HG03439 (cell line): ENCODE measurements at regions not wholly inside any gene's neighbourhood (a gene's known extent, or its start where the extent isn't known, plus 50 kb on each side); places are given as distances from the start of the nearest gene placed in this dataset.
"Not testable (repeated sequence)": the region's sequence is repeated elsewhere in the genome, so short reads cannot be mapped to it uniquely, and the experiment has no call there.

ENCODE experiments used
- ATAC-seq: cut with Tn5 transposase; IDR thresholded peaks from one replicate; pipeline ENCODE4 v1.9.1; 2021; ENCODE audit warnings: mild to moderate bottlenecking, moderate library complexity; ENCODE audit not compliant: unreplicated experiment

- ATAC-seq = no peak
These were observed 970.2 kb downstream of the PLOD2 start for GRCh38 chr3:145190761-145191160.

DNA sequence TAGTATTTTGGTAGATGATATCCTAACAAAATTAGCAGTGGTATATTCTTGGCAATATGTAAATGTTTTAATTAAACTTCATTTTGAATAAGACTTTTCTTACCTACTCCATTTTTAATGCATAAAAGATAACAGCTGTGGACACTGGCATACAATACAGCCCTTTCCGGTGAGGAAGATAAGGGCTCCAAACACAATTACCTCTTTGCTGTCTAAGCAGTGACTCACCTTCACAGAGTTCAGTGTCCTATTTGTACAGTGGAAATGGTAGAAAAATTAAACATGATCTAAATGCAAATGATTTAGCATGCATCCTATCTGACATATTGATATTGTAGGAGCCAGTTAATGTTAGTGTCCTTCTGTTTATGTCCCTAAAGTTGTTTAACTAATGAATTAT, 969.4 kb downstream of the PLOD2 start:
- no peak for ATAC-seq

DNA sequence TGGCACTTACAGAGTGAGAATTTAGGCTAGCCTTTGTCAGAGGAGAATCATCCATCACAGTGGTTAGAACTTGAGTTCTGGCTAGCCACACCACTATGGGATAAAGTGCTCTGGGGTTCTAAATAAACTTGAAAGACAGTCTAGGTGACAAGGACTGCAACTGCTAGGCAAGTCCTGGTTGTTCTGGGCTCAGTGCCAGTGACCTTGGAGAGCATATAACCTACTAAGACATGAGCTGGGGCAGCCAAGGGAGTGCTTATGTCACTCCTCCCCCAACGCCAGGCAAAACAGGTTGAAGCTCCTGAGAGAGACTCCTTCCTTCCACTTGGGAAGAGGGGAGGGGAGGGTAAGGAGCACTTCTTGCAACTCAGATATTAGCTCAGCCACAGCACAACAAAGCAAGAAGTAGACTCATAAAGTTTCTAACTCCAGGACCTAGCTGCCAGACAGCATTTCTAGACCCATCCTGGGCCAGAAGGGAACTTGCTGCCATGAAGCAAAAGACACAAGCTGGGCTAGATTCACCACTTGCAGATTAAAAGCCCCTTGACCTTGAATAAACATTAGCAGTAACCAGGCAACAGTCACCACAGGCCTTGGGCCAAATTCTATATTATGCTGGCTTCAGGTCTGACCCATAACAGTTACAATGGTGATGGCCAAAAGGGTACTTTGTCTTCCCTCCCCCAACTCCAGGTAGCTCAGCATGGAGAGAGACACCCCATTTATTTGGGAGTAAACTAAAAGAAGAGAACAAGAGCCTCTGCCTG, 963.7 kb downstream of the PLOD2 start:
- ATAC-seq = no peak

GRCh38 chr3:145197821-145198220, 963.2 kb downstream of the PLOD2 start:
- no peak for ATAC-seq

GRCh38 chr3:145209561-145209960, 951.4 kb downstream of the PLOD2 start:
- no peak for ATAC-seq

DNA sequence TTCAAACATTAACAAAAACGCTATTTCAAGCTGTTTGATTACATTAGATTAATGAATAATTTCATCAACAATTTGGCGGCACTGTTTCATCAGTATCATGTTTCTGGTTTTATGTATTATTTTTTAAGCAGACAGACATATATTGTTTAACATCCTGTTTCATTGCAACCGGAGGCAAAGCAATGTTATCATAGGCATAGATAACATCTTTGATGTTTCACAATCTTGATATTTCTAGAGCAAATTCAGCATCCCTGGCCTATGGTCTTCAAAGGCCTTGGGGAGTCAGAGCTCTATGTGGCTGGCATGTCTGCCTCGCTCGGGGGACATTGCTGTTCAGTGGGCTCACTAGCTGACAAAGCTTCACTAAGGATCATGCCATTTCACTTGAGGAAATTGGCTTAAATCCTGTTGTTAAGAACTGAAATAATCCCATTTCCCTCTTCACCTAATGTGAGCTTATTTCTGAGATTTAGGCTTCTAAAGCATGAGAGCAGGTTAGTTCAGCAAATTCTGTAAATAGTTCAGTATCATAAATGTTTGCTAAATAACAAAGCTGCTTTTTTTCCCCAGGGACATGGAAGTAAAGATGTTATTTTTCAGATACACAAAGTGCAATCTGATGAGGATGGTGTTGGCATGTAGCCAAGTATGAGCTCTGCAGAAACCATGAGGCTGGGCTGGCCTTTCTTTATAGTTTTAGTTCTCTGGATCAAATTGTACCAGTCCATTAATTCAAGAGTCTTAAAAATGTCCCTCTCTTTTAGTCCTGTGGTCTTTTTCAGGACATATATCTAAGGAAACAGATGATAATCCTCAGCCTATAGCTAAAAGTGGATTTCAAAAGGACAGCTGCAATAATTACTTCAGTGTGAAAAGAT, 941.4 kb downstream of the PLOD2 start:
- ATAC-seq = no peak

DNA sequence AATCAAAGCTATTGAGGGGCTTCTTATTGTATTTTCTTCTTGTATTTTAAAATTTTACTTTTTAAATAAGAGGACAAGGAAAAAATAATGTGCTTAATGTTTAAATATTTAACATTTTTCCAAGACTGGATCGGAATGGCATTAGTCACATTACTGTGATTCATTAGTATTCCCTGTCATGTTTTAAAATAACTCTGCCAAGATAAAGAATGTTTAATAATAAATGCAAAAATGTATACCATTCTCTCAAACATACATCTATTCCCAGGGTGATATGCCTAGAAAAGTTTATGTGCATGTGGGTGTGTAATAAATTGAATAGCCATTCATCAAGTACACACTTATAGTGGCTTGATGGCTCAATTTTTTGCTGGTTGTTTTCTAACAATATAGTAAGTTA, 936.1 kb downstream of the PLOD2 start:
- ATAC-seq = no peak

GRCh38 chr3:145243875-145244274, 917.1 kb downstream of the PLOD2 start:
- no peak for ATAC-seq

DNA sequence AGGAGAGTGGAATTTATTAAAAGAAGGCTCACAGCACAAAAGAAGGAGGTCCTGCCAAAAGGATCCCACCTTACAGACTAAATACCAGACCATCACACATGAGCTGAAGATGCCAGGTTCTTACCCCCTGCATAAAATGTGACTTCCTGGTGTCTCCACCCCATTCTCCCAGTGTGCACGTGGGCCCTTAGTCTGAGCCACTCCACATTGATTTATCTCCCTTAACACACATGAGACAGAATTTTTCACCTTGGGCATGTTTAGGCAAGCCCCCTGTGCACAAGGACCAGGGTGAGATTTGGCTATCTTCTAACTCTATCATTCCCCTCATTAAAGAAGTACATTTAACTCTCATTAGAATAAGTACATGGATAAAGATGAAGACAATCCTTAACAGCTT, 916.7 kb downstream of the PLOD2 start:
- no peak for ATAC-seq

DNA sequence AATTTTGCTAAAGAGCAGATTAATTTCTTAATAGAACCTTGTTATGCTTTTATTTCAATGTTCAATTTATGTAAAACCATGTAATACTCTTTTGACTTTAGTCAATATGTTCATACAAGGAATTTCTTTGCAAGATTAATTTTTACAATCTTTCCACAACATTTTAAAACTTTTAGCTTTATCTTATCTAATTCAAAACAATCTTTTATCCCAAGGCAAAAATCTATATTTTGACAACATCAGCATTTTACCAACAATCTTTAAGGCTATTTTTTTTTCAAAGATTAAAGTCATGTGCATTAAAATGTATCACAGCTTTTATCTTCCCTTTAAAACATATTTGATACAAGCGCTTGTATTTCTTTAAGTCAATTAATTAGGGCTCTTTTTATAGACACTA, 914.7 kb downstream of the PLOD2 start:
- no peak for ATAC-seq

DNA sequence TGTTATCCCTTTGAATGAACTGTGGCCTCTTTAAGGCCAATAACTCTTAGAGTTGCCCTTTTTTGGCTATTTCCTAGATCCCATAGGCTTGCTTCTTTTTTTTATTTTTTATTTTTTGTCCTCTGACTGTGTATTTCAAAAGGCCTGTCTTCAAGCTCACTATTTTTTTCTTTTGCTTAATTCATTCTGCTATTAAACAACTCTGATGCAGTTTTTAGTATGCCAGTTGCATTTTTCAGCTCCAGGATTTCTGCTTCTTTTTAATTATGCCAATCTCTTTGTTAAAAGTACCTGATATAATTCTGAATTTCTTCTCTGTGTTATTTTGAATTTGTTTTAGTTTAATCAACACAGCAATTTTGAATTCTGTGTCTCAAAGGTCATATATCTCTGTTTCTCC, 912.1 kb downstream of the PLOD2 start:
- no peak for ATAC-seq

- ATAC-seq = no peak
These were observed 909.7 kb downstream of the PLOD2 start for GRCh38 chr3:145251311-145251710.

- ATAC-seq = not testable (repeated sequence)
These were observed 903.0 kb downstream of the PLOD2 start for GRCh38 chr3:145257967-145258366.

DNA sequence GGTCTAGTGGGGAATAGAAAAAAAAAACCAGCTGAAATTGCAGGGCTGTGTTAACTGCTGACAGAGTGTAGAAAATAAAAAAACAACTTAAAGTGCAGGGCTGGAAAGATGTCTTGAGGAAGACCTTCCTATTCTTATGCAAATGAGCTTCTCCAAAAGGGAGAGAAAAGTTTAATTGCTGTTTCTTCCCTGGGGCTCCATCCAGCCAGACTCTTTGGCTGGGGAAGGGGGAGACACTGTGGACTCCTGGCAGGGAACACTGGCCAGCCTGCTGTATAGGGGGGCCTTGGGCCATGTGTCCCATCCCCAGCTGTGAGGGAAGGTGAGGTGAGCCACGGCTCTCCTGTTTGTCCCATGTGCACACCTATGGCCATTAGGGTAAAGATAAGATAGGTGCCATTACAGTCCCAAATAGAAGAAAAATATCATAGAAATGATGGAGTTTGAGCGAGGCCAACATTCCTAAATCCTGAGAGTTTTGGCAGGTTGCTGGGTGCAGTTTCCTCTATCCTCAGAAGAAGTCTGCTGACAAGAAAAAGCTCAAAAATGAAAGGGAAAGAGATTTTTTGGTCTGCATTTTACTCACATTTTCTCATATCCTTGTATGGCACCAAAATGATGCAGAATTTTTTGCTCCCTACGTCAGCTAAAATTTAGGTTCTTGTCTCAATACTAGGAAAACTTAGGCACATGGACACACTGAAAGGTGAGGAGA, 901.7 kb downstream of the PLOD2 start:
- no peak for ATAC-seq

GRCh38 chr3:145263458-145263857, 897.5 kb downstream of the PLOD2 start:
- not testable (repeated sequence) for ATAC-seq

- no peak for ATAC-seq
These were observed 894.6 kb downstream of the PLOD2 start for GRCh38 chr3:145266368-145266767.

- ATAC-seq = no peak
These were observed 891.9 kb downstream of the PLOD2 start for GRCh38 chr3:145269106-145269505.

- ATAC-seq = no peak
These were observed 888.3 kb downstream of the PLOD2 start for GRCh38 chr3:145272684-145273083.

GRCh38 chr3:145282505-145282904, 878.5 kb downstream of the PLOD2 start:
- no peak for ATAC-seq

DNA sequence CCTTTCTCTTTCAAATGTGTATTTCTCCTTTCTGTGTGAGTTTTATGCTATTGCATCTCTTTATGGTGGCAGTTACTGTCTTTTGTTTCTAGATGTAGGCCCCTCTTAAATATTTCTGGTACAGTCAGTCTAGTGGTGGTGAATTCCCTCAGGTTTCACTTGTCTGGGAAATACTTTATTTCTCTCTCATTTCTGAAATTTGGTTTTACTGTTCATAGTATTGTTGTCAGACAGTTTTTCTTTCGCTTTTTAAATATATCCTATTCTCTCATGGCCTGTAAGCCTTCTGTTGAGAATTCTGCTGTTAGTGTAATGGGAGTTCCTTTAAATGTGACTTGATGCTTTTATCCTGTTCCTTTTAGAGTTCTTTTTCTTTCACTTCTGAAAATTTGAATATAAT, 874.0 kb downstream of the PLOD2 start:
- ATAC-seq = peak; percentile 76

DNA sequence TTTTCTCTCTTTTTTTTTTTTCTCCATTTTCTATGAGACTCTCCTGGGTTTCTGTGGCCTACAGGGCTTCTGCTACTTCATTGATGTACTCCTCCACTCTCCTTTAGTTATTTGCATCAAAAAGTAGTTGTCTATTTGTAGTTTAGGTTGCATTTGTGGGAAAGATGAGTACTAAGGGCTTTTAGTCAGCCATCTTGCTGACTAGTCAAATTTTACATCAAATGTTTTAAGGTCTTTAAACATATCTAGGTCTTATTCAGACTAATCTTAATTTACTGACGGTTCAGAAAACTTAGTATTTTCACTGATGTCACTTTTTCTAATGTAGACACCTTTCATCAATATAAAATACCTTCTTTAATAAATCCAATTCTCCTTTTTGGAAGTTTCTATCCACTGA, 871.0 kb downstream of the PLOD2 start:
- ATAC-seq = no peak

DNA sequence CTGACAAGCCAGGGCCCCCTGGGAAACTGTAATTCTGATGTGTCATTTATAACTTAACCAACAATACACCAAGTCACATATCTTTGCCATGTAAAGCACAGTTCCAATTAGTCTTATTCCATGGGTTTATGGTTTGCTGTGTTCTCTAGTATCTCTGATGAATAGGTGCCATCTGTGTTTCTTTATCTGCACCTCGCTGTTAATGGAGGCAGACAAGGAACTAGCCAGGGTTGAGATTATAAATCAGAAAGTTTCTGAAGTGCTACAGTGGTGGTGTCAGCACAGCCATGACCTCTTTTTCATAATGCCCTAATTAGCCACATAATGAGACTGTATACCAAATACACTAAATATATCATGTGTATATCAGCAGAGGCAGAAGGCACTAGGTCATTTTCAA, 866.4 kb downstream of the PLOD2 start:
- no peak for ATAC-seq
